Small intestine (tissue), 7 donors: ENCODE measurements at regions not wholly inside any gene's neighbourhood (a gene's known extent, or its start where the extent isn't known, plus 50 kb on each side); places are given as distances from the start of the nearest gene placed in this dataset.
"Not testable (repeated sequence)": the region's sequence is repeated elsewhere in the genome, so short reads cannot be mapped to it uniquely, and the experiment has no call there.

Source experiments
- DNase-seq, 2 donors: peaks; one replicate each; pipeline versions ENCODE4 v3.0.0 to v3.0.0-alpha.2; 2013
- FAIRE-seq: peaks from 2 replicates; lab custom pipeline; 2012; peaks lifted over from hg19 to GRCh38; lab: Jason Lieb, UNC
- H3K27ac ChIP-seq, 3 donors: one replicate each; pipeline ENCODE4 v1.5.1; 2013; ENCODE audit warnings: low read length in 2 of 3, mild to moderate bottlenecking in 2 of 3, control low read depth in 1 of 3, inconsistent platforms in 1 of 3, low read depth in 1 of 3, moderate library complexity in 1 of 3
- H3K27me3 ChIP-seq, 3 donors: one replicate each; pipeline ENCODE4 v1.6.1; 2013; ENCODE audit warnings: low read length in 3 of 3, inconsistent platforms in 1 of 3; ENCODE audit not compliant: control insufficient read depth in 3 of 3, insufficient read depth in 3 of 3
- H3K36me3 ChIP-seq, 3 donors: one replicate each; pipeline ENCODE4 v1.6.1; 2013; ENCODE audit warnings: low read length in 3 of 3, inconsistent platforms in 1 of 3, low read depth in 1 of 3, mild to moderate bottlenecking in 1 of 3, moderate library complexity in 1 of 3; ENCODE audit not compliant: control insufficient read depth in 3 of 3, insufficient read depth in 2 of 3
- H3K4me1 ChIP-seq, 3 donors: one replicate each; pipeline ENCODE4 v1.6.1; 2013; ENCODE audit warnings: low read length in 2 of 3, inconsistent platforms in 1 of 3, low read depth in 1 of 3, mild to moderate bottlenecking in 1 of 3, moderate library complexity in 1 of 3; ENCODE audit not compliant: control insufficient read depth in 3 of 3, insufficient read depth in 2 of 3
- H3K4me3 ChIP-seq, 3 donors: one replicate each; pipeline ENCODE4 v1.5.1; 2013; ENCODE audit warnings: low read length in 3 of 3, control low read depth in 1 of 3, inconsistent platforms in 1 of 3, low read depth in 1 of 3, mild to moderate bottlenecking in 1 of 3, moderate library complexity in 1 of 3
- H3K9me3 ChIP-seq, 2 donors: one replicate each; pipeline ENCODE4 v1.6.1; 2013; ENCODE audit warnings: low read depth in 1 of 2, low read length in 1 of 2; ENCODE audit not compliant: control insufficient read depth in 2 of 2, insufficient read depth in 1 of 2
- WGBS, 3 donors: extraction: QIAGEN DNeasy Blood & Tissue Kit; methylation state at CpG; one replicate each; pipeline ENCODE4 v1.1.7; 2013; 5-methylcytosine and 5-hydroxymethylcytosine counted together
- donor health status: healthy with polysubstance abuse.
- donor health status: control.
- donor health status: control.
- donor health status: Bipolar disorder and iron deficiency.
- donor health status: healthy.

GRCh38 chr1:222470252-222470805, 77.6 kb downstream of the HHIPL2 start:
- not testable (repeated sequence) for FAIRE-seq, H3K36me3 ChIP-seq, H3K9me3 ChIP-seq, H3K4me1 ChIP-seq, H3K27me3 ChIP-seq, H3K4me3 ChIP-seq, DNase-seq, H3K27ac ChIP-seq
- 60 to 79% (median 69%) methylated on average over 13 to 15 of the region's 15 CpGs for WGBS, 3 donors

- FAIRE-seq (no peak), DNase-seq (peak; percentile 8 to 16)
- Histone ChIP-seq H3K9me3 (no peaks in the 10 kb centered on the region), H3K36me3 (no peaks in the 10 kb centered on the region), H3K27ac (peak overlapping the region in 1 of 3 donors; percentile 27), H3K4me1 (peaks cover 0 to 15% (median 2%) of the 10 kb centered on the region in 3 donors), H3K4me3 (no peak overlapping the region), H3K27me3 (no peaks in the 10 kb centered on the region)
- WGBS, 3 donors = 84 to 89% (median 86%) methylated on average over 8 of the region's 8 CpGs
These were observed 81.6 kb downstream of the HHIPL2 start for GRCh38 chr1:222466150-222466865.

- H3K27ac ChIP-seq = peak overlapping the region; percentile 33 to 94 (median 85)
- DNase-seq (peak; percentile 78 to 93), FAIRE-seq (no peak)
- no peaks in the 10 kb centered on the region for H3K27me3 ChIP-seq
- peaks cover 0 to 15% (median 2%) of the 10 kb centered on the region in 3 donors for H3K4me1 ChIP-seq
- peak overlapping the region in 2 of 3 donors; percentile 42 to 61 for H3K4me3 ChIP-seq
- no peaks in the 10 kb centered on the region for H3K36me3 ChIP-seq
- H3K9me3 ChIP-seq = no peaks in the 10 kb centered on the region
- 1 to 2% (median 2%) methylated on average over 45 to 46 of the region's 46 CpGs for WGBS, 3 donors
These were observed 82.5 kb downstream of the HHIPL2 start for GRCh38 chr1:222465211-222466041.

- DNase-seq (peak; percentile 20 to 54), FAIRE-seq (no peak)
- H3K36me3 ChIP-seq = no peaks in the 10 kb centered on the region
- H3K4me3 ChIP-seq = peak overlapping the region in 1 of 3 donors; percentile 61
- no peaks in the 10 kb centered on the region for H3K9me3 ChIP-seq
- H3K27ac ChIP-seq = peak overlapping the region in 2 of 3 donors; percentile 13 to 94
- peaks cover 0 to 15% (median 2%) of the 10 kb centered on the region in 3 donors for H3K4me1 ChIP-seq
- WGBS, 3 donors = 24 to 41% (median 37%) methylated on average over 10 of the region's 10 CpGs
- H3K27me3 ChIP-seq = no peaks in the 10 kb centered on the region
These were observed 83.1 kb downstream of the HHIPL2 start for GRCh38 chr1:222464841-222465210.

- Histone ChIP-seq H3K27me3 (no peaks in the 10 kb centered on the region), H3K9me3 (peaks cover 0 to 12% of the 10 kb centered on the region in 2 donors), H3K27ac (no peak overlapping the region), H3K4me1 (peaks cover 0 to 15% (median 2%) of the 10 kb centered on the region in 3 donors), H3K36me3 (no peaks in the 10 kb centered on the region), H3K4me3 (no peak overlapping the region)
- peak; percentile 36 to 38 for DNase-seq
- no peak for FAIRE-seq
- 37 to 70% (median 47%) methylated on average over 8 of the region's 8 CpGs for WGBS, 3 donors
These were observed 84.7 kb downstream of the HHIPL2 start for GRCh38 chr1:222463059-222463730.

- Histone ChIP-seq H3K27me3 (no peaks in the 10 kb centered on the region), H3K4me3 (no peak overlapping the region), H3K4me1 (peaks cover 0 to 15% (median 2%) of the 10 kb centered on the region in 3 donors), H3K36me3 (no peaks in the 10 kb centered on the region), H3K9me3 (peaks cover 0 to 18% of the 10 kb centered on the region in 2 donors), H3K27ac (no peak overlapping the region)
- FAIRE-seq (no peak), DNase-seq (no peak)
- 63 to 77% (median 64%) methylated on average over 2 of the region's 2 CpGs for whole genome bisulfite sequencing, 3 donors
These were observed 85.3 kb downstream of the HHIPL2 start for GRCh38 chr1:222462601-222463000.

- H3K9me3 ChIP-seq = peaks cover 0 to 23% of the 10 kb centered on the region in 2 donors
- FAIRE-seq (no peak), DNase-seq (no peak)
- H3K4me1 ChIP-seq = peaks cover 0 to 15% (median 2%) of the 10 kb centered on the region in 3 donors
- H3K4me3 ChIP-seq = no peak overlapping the region
- H3K27me3 ChIP-seq = no peaks in the 10 kb centered on the region
- no peak overlapping the region for H3K27ac ChIP-seq
- WGBS, 3 donors = 59 to 79% (median 62%) methylated on average over 2 of the region's 2 CpGs
- no peaks in the 10 kb centered on the region for H3K36me3 ChIP-seq
These were observed 86.0 kb downstream of the HHIPL2 start for GRCh38 chr1:222461941-222462340.

- no peaks in the 10 kb centered on the region for H3K27me3 ChIP-seq
- peaks cover 0 to 5% (median 0%) of the 10 kb centered on the region in 3 donors for H3K4me1 ChIP-seq
- H3K4me3 ChIP-seq = no peak overlapping the region
- DNase-seq (no peak), FAIRE-seq (no peak)
- 72 to 79% (median 74%) methylated on average over 3 of the region's 3 CpGs for WGBS, 3 donors
- no peaks in the 10 kb centered on the region for H3K36me3 ChIP-seq
- H3K9me3 ChIP-seq = peaks cover 0 to 23% of the 10 kb centered on the region in 2 donors
- H3K27ac ChIP-seq = no peak overlapping the region
These were observed 88.3 kb downstream of the HHIPL2 start for GRCh38 chr1:222459652-222460051.
